ENCODE measurements at regions not wholly inside any gene's neighbourhood (a gene's known extent, or its start where the extent isn't known, plus 50 kb on each side); places are given as distances from the start of the nearest gene placed in this dataset.

GRCh38 chr18:43578706-43579105 lies 301.4 kb upstream of the SYT4 start:
- TF ChIP-seq POLR2A (IDR thresholded peaks at IDR 0.05; ENCODE audit: low read depth) = no peak
- TF ChIP-seq, protein P1, sequence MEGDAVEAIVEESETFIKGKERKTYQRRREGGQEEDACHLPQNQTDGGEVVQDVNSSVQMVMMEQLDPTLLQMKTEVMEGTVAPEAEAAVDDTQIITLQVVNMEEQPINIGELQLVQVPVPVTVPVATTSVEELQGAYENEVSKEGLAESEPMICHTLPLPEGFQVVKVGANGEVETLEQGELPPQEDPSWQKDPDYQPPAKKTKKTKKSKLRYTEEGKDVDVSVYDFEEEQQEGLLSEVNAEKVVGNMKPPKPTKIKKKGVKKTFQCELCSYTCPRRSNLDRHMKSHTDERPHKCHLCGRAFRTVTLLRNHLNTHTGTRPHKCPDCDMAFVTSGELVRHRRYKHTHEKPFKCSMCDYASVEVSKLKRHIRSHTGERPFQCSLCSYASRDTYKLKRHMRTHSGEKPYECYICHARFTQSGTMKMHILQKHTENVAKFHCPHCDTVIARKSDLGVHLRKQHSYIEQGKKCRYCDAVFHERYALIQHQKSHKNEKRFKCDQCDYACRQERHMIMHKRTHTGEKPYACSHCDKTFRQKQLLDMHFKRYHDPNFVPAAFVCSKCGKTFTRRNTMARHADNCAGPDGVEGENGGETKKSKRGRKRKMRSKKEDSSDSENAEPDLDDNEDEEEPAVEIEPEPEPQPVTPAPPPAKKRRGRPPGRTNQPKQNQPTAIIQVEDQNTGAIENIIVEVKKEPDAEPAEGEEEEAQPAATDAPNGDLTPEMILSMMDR (IDR thresholded peaks at IDR 0.05) = no peak
- no peak for TF ChIP-seq POLR2AphosphoS5 (IDR thresholded peaks at IDR 0.05)
